ENCODE measurements at regions not wholly inside any gene's neighbourhood (a gene's known extent, or its start where the extent isn't known, plus 50 kb on each side); places are given as distances from the start of the nearest gene placed in this dataset.

DNA sequence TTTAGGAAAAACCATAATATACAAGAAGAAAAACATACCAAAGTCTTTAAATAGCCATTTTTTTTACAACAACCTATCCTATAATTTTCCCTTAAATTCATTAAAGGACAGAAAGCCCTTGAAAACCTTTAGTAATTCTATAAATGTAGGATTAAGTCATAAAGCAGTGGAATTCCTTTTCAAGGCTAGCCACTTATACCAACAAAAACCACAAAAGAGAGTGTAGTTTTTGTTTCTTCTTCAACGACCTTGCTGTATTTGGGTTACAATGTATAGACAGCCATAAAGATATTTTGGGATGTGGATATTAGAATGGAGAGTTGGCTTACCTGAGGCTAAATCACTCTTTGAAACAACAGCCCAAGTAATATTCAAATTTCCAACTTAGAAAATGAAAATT, 296.6 kb upstream of the CDIN1 start (continued):
- TF ChIP-seq, protein P1, sequence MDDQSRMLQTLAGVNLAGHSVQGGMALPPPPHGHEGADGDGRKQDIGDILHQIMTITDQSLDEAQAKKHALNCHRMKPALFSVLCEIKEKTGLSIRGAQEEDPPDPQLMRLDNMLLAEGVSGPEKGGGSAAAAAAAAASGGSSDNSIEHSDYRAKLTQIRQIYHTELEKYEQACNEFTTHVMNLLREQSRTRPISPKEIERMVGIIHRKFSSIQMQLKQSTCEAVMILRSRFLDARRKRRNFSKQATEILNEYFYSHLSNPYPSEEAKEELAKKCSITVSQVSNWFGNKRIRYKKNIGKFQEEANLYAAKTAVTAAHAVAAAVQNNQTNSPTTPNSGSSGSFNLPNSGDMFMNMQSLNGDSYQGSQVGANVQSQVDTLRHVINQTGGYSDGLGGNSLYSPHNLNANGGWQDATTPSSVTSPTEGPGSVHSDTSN (IDR thresholded peaks at IDR 0.05; ENCODE audit: insufficient replicate concordance, low read depth, low read length): no peak
- TF ChIP-seq BRCA1 (IDR thresholded peaks at IDR 0.05; ENCODE audit: low read depth, low read length) (no peak), NR2C2 (IDR thresholded peaks at IDR 0.05; ENCODE audit: borderline replicate concordance, control insufficient read depth, insufficient read length, low read depth) (no peak), NRF1 (conservative IDR thresholded peaks at IDR 0.05; ENCODE audit: low read depth, low read length) (no peak)
- TF ChIP-seq, protein P2, sequence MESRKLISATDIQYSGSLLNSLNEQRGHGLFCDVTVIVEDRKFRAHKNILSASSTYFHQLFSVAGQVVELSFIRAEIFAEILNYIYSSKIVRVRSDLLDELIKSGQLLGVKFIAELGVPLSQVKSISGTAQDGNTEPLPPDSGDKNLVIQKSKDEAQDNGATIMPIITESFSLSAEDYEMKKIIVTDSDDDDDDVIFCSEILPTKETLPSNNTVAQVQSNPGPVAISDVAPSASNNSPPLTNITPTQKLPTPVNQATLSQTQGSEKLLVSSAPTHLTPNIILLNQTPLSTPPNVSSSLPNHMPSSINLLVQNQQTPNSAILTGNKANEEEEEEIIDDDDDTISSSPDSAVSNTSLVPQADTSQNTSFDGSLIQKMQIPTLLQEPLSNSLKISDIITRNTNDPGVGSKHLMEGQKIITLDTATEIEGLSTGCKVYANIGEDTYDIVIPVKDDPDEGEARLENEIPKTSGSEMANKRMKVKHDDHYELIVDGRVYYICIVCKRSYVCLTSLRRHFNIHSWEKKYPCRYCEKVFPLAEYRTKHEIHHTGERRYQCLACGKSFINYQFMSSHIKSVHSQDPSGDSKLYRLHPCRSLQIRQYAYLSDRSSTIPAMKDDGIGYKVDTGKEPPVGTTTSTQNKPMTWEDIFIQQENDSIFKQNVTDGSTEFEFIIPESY (IDR thresholded peaks at IDR 0.05): no peak

DNA sequence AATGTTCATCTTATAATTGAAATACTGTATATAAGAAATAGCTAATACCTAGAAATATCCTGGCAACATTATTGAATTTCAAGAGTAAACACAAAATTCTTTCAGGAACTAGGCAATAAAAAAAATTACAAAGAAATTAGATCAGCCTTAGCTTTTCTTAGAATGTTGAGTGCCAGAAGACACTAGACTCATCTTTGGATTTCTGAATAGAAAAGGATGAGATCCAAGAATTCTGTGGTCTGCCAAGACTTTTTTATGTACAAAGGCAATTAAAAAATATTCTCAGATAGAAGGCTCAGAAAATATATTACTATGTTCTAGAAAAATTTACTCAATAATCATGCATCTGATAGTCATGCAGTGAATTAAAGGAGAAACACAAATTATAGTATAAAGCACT, 294.5 kb upstream of the CDIN1 start:
- no peaks in the 10 kb centered on the region for H3K27me3 ChIP-seq (replicated peaks in 1 of 2; ENCODE audit: control insufficient read depth in 2 of 2, insufficient read depth in 2 of 2, low read length in 1 of 2)
- in situ Hi-C loops (cut with MboI): no loop called here
- DNase-seq (ENCODE audit: low read depth, low spot score) (no peak), ATAC-seq (no peak), FAIRE-seq (no peak)
- H3K4me3 ChIP-seq: no peak overlapping the region
- ChIA-PET SMC1A (ENCODE audit: uncharacterized antibody, unreplicated experiment) (no interaction called here), POLR2A (no interaction called here), RAD21 (ENCODE audit: unreplicated experiment) (no interaction called here), CTCF (no interaction called here)
- no peaks in the 10 kb centered on the region for H3K36me3 ChIP-seq (ENCODE audit: control insufficient read depth in 2 of 2, insufficient read depth in 2 of 2, low read length in 1 of 2)
- no peaks in the 10 kb centered on the region for H3K79me2 ChIP-seq (ENCODE audit: control insufficient read depth, insufficient read depth, low read length)
- no peak overlapping the region for H3K9ac ChIP-seq (ENCODE audit: control insufficient read depth, insufficient read depth, low read length)
- no peaks in the 10 kb centered on the region for H4K20me1 ChIP-seq (ENCODE audit: control insufficient read depth, insufficient read depth)
- no TSS peak for BruUV-seq (replicated peaks)
- H3K4me2 ChIP-seq (ENCODE audit: control insufficient read depth, insufficient read depth): no peak overlapping the region
- no peaks in the 10 kb centered on the region for H3K9me3 ChIP-seq (replicated peaks; ENCODE audit: control insufficient read depth, insufficient read depth, low read length)
- intact Hi-C loops (cut with micrococcal nuclease; ENCODE audit: unreplicated experiment): no loop called here
- no peaks in the 10 kb centered on the region for H3K4me1 ChIP-seq (ENCODE audit: control insufficient read depth, insufficient read depth, low read length)
- no peak overlapping the region for H2AFZ ChIP-seq (ENCODE audit: control insufficient read depth, low read depth, low read length)
- no peak overlapping the region for H3K27ac ChIP-seq (ENCODE audit: control insufficient read depth, insufficient read depth)
- no peak for TF ChIP-seq MTA2 (IDR thresholded peaks at IDR 0.05; ENCODE audit: low read depth)
- no peak for TF ChIP-seq CHD2 (IDR thresholded peaks at IDR 0.05; ENCODE audit: borderline replicate concordance, low read depth, low read length)
- TF ChIP-seq, protein P3, sequence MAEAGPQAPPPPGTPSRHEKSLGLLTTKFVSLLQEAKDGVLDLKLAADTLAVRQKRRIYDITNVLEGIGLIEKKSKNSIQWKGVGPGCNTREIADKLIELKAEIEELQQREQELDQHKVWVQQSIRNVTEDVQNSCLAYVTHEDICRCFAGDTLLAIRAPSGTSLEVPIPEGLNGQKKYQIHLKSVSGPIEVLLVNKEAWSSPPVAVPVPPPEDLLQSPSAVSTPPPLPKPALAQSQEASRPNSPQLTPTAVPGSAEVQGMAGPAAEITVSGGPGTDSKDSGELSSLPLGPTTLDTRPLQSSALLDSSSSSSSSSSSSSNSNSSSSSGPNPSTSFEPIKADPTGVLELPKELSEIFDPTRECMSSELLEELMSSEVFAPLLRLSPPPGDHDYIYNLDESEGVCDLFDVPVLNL (IDR thresholded peaks at IDR 0.05; ENCODE audit: low read depth, low read length): no peak
- TF ChIP-seq TCF3 (IDR thresholded peaks at IDR 0.05; ENCODE audit: borderline replicate concordance, insufficient read depth, low read depth, low read length): no peak
- TF ChIP-seq MYC (IDR thresholded peaks at IDR 0.05; ENCODE audit: insufficient read depth, insufficient read length, insufficient replicate concordance, low read length, severe bottlenecking): no peak
- no peak for TF ChIP-seq SIX5 (IDR thresholded peaks at IDR 0.05; ENCODE audit: low read depth, low read length, severe bottlenecking)
- no peak for TF ChIP-seq POLR2AphosphoS2 (IDR thresholded peaks at IDR 0.05; ENCODE audit: low read depth, low read length)
- no peak for TF ChIP-seq EGR1 (IDR thresholded peaks at IDR 0.05; ENCODE audit: borderline replicate concordance in 1 of 2, low read depth in 2 of 2, low read length in 2 of 2)
- TF ChIP-seq, protein P4, sequence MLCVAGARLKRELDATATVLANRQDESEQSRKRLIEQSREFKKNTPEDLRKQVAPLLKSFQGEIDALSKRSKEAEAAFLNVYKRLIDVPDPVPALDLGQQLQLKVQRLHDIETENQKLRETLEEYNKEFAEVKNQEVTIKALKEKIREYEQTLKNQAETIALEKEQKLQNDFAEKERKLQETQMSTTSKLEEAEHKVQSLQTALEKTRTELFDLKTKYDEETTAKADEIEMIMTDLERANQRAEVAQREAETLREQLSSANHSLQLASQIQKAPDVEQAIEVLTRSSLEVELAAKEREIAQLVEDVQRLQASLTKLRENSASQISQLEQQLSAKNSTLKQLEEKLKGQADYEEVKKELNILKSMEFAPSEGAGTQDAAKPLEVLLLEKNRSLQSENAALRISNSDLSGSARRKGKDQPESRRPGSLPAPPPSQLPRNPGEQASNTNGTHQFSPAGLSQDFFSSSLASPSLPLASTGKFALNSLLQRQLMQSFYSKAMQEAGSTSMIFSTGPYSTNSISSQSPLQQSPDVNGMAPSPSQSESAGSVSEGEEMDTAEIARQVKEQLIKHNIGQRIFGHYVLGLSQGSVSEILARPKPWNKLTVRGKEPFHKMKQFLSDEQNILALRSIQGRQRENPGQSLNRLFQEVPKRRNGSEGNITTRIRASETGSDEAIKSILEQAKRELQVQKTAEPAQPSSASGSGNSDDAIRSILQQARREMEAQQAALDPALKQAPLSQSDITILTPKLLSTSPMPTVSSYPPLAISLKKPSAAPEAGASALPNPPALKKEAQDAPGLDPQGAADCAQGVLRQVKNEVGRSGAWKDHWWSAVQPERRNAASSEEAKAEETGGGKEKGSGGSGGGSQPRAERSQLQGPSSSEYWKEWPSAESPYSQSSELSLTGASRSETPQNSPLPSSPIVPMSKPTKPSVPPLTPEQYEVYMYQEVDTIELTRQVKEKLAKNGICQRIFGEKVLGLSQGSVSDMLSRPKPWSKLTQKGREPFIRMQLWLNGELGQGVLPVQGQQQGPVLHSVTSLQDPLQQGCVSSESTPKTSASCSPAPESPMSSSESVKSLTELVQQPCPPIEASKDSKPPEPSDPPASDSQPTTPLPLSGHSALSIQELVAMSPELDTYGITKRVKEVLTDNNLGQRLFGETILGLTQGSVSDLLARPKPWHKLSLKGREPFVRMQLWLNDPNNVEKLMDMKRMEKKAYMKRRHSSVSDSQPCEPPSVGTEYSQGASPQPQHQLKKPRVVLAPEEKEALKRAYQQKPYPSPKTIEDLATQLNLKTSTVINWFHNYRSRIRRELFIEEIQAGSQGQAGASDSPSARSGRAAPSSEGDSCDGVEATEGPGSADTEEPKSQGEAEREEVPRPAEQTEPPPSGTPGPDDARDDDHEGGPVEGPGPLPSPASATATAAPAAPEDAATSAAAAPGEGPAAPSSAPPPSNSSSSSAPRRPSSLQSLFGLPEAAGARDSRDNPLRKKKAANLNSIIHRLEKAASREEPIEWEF (IDR thresholded peaks at IDR 0.05; ENCODE audit: insufficient replicate concordance, low read depth, low read length): no peak

All from GM12878 (cell line).